Right lobe of liver (tissue), 4 donors: ENCODE measurements at regions not wholly inside any gene's neighbourhood (a gene's known extent, or its start where the extent isn't known, plus 50 kb on each side); places are given as distances from the start of the nearest gene placed in this dataset.

Source experiments
- CTCF ChIP-seq, 4 donors: fragments of 200-600 bp in 3 of 4; fragments of 450-650 bp in 1 of 4; IDR thresholded peaks; one replicate each; pipeline versions ENCODE4 v1.5.1 to v1.8.0; 2016 to 2022; ENCODE audit warnings: antibody characterized with exemption in 4 of 4, mild to moderate bottlenecking in 2 of 4
- POLR2A ChIP-seq: fragments of 450-650 bp; IDR thresholded peaks from one replicate; pipeline ENCODE4 v1.6.1; 2017; ENCODE audit warnings: antibody characterized with exemption, mild to moderate bottlenecking
- donor health status: DM: no; HTN: no; CAD: no.
- donor health status: DM: no; HTN: no; CAD: no.
- donor health status: DM: no; HTN: yes; CAD: no.

GRCh38 chr1:112319371-112320040 lies 76.5 kb upstream of the CTTNBP2NL start:
- TF ChIP-seq CTCF (IDR thresholded peaks at IDR 0.05) (no peak), POLR2A (no peak)
